ENCODE measurements at regions not wholly inside any gene's neighbourhood (a gene's known extent, or its start where the extent isn't known, plus 50 kb on each side); places are given as distances from the start of the nearest gene placed in this dataset.

DNA sequence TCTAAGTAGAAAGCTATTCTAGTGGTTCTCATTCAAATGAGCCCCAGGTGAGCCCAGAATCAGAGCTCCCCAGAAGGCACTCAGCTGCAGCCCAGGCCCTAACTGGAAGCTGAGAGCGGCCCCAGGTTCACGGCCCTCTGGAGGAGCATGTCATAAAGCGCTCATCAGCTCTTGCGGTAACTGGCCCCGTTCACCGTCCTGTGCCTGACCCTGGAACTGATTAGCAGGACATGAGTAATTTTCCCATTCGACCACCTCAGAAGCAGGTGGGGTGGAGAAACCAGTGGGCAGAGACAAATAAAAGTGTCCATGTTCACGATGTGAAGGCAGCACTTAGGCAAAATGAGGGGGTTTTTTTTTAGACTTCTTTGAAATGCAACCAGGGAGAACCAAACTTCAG is 136.1 kb upstream of the LYZL2 start:
- TF ChIP-seq, protein P1, sequence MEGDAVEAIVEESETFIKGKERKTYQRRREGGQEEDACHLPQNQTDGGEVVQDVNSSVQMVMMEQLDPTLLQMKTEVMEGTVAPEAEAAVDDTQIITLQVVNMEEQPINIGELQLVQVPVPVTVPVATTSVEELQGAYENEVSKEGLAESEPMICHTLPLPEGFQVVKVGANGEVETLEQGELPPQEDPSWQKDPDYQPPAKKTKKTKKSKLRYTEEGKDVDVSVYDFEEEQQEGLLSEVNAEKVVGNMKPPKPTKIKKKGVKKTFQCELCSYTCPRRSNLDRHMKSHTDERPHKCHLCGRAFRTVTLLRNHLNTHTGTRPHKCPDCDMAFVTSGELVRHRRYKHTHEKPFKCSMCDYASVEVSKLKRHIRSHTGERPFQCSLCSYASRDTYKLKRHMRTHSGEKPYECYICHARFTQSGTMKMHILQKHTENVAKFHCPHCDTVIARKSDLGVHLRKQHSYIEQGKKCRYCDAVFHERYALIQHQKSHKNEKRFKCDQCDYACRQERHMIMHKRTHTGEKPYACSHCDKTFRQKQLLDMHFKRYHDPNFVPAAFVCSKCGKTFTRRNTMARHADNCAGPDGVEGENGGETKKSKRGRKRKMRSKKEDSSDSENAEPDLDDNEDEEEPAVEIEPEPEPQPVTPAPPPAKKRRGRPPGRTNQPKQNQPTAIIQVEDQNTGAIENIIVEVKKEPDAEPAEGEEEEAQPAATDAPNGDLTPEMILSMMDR (IDR thresholded peaks at IDR 0.05), result no peak
- no peak for TF ChIP-seq POLR2A (IDR thresholded peaks at IDR 0.05)
- no peak for TF ChIP-seq POLR2AphosphoS5 (IDR thresholded peaks at IDR 0.05)
- H3K27me3 ChIP-seq (replicated peaks; ENCODE audit: insufficient read depth), result no peaks in the 10 kb centered on the region
- no peaks in the 10 kb centered on the region for H3K36me3 ChIP-seq
- WGBS, result 75% methylated on average over 8 of the region's 8 CpGs
- no peak for DNase-seq (ENCODE audit: low spot score)
- H3K4me1 ChIP-seq (replicated peaks), result no peaks in the 10 kb centered on the region
- no peak overlapping the region for H3K27ac ChIP-seq
- H3K4me3 ChIP-seq, result no peak overlapping the region
- intact Hi-C loops (cut with DNase I), result no loop called here
- no peaks in the 10 kb centered on the region for H3K9me3 ChIP-seq

- H3K27me3 ChIP-seq (replicated peaks; ENCODE audit: insufficient read depth), result no peaks in the 10 kb centered on the region
- TF ChIP-seq POLR2A (IDR thresholded peaks at IDR 0.05), result no peak
- TF ChIP-seq, protein P1 (IDR thresholded peaks at IDR 0.05), result no peak
- no peak for TF ChIP-seq POLR2AphosphoS5 (IDR thresholded peaks at IDR 0.05)
- WGBS, result 73% methylated on average over 11 of the region's 11 CpGs
- no peak overlapping the region for H3K4me3 ChIP-seq
- H3K9me3 ChIP-seq, result no peaks in the 10 kb centered on the region
- DNase-seq (ENCODE audit: low spot score), result no peak
- H3K36me3 ChIP-seq, result no peaks in the 10 kb centered on the region
- H3K4me1 ChIP-seq (replicated peaks), result no peaks in the 10 kb centered on the region
- H3K27ac ChIP-seq, result no peak overlapping the region
- intact Hi-C loops (cut with DNase I), result no loop called here
Measured at GRCh38 chr10:30765022-30765615, 135.6 kb upstream of the LYZL2 start.

DNA sequence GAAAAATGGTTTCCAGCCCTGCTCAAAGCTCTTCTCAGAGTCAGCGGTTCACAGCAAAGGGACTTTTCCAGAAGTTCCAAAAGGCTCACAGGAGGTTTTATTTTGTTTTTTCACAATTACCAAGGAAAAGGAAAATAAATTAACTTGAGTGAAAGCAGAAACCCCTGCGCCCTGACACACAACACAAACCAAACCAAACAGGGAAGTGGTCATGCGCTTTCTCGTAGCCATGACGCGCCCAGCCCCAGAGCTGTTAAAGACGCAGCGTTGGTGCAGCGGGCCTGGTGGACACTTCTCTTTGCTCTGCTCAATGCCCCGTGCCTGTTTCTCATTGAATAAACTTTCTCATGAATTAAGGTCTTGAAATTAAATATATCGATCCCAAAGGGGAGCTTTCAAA is 134.4 kb upstream of the LYZL2 start:
- DNase-seq (ENCODE audit: low spot score), result no peak
- WGBS, result 87% methylated on average over 11 of the region's 11 CpGs
- H3K27ac ChIP-seq, result no peak overlapping the region
- no peaks in the 10 kb centered on the region for H3K4me1 ChIP-seq (replicated peaks)
- no peaks in the 10 kb centered on the region for H3K36me3 ChIP-seq
- no peaks in the 10 kb centered on the region for H3K27me3 ChIP-seq (replicated peaks; ENCODE audit: insufficient read depth)
- H3K9me3 ChIP-seq, result no peaks in the 10 kb centered on the region
- H3K4me3 ChIP-seq, result no peak overlapping the region
- intact Hi-C loops (cut with DNase I), result no loop called here
- TF ChIP-seq, protein P1 (IDR thresholded peaks at IDR 0.05), result no peak
- TF ChIP-seq POLR2A (IDR thresholded peaks at IDR 0.05) (no peak), POLR2AphosphoS5 (IDR thresholded peaks at IDR 0.05) (no peak)

DNA sequence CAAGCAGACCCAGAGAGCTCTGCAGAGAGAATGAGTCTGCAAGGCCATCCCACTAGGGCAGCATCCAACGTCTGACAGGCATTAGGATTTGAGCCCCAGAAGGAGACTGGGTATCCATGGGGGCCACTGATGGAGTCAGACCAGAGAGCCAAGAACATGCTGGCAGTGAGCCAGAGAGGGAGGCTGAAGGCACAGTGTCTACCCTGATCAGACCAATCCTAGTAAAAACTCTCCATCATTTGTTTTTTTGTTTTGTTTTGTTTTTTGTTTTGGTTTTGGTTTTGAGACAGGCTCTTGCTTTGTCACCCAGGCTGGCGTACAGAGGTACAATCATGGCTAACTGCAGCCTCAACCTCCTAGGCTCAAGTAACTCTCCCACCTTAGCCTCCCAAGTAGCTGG is 133.1 kb upstream of the LYZL2 start:
- WGBS, result 78% methylated on average over 2 of the region's 2 CpGs
- Histone ChIP-seq H3K27me3 (replicated peaks; ENCODE audit: insufficient read depth) (no peaks in the 10 kb centered on the region), H3K4me3 (no peak overlapping the region)

GRCh38 chr10:30759423-30759822 is 129.9 kb upstream of the LYZL2 start:
- WGBS, result 66% methylated on average over 3 of the region's 3 CpGs
- no peak for DNase-seq (ENCODE audit: low spot score)
- Histone ChIP-seq H3K9me3 (no peaks in the 10 kb centered on the region), H3K27me3 (replicated peaks; ENCODE audit: insufficient read depth) (no peaks in the 10 kb centered on the region), H3K27ac (no peak overlapping the region), H3K4me1 (replicated peaks) (no peaks in the 10 kb centered on the region), H3K4me3 (no peak overlapping the region), H3K36me3 (no peaks in the 10 kb centered on the region)
- intact Hi-C loops (cut with DNase I), result loop anchor here (10.0 kb wide), 1 partner anchor 735 kb away; no protein-coding TSS in a partner anchor
- TF ChIP-seq, protein P1 (IDR thresholded peaks at IDR 0.05), result no peak
- TF ChIP-seq POLR2A (IDR thresholded peaks at IDR 0.05) (no peak), POLR2AphosphoS5 (IDR thresholded peaks at IDR 0.05) (no peak)

More for the DNA sequence above, 133.1 kb upstream of the LYZL2 start:
- H3K4me1 ChIP-seq (replicated peaks), result no peaks in the 10 kb centered on the region
- H3K9me3 ChIP-seq, result no peaks in the 10 kb centered on the region
- no peak for TF ChIP-seq POLR2AphosphoS5 (IDR thresholded peaks at IDR 0.05)
- no peak for TF ChIP-seq POLR2A (IDR thresholded peaks at IDR 0.05)
- TF ChIP-seq, protein P1 (IDR thresholded peaks at IDR 0.05), result no peak
- intact Hi-C loops (cut with DNase I), result no loop called here
- no peak for DNase-seq (ENCODE audit: low spot score)
- H3K36me3 ChIP-seq, result no peaks in the 10 kb centered on the region
- no peak overlapping the region for H3K27ac ChIP-seq
